HepG2 (cell line): ENCODE measurements at regions not wholly inside any gene's neighbourhood (a gene's known extent, or its start where the extent isn't known, plus 50 kb on each side); places are given as distances from the start of the nearest gene placed in this dataset.

Source experiments
- AGO2 ChIP-seq: fragments of 200-400 bp; formaldehyde crosslinking; optimal IDR thresholded peaks from 2 replicates; pipeline ENCODE3; 2017; ENCODE audit warnings: mild to moderate bottlenecking, low read depth, low read length, moderate library complexity
- ARID3A ChIP-seq: IDR thresholded peaks from 2 replicates; pipeline ENCODE4 v1.6.1; 2012; ENCODE audit warnings: low read depth, low read length, improper control_type of control experiment
- ARNTL ChIP-seq: sonication (generic); formaldehyde crosslinking; IDR thresholded peaks from 2 replicates; pipeline ENCODE4 v1.4.0; 2020; ENCODE audit warnings: mild to moderate bottlenecking, missing genetic modification reagents
- ATF1 ChIP-seq: IDR thresholded peaks from 2 replicates; pipeline ENCODE4 v1.6.1; 2016; ENCODE audit warnings: mild to moderate bottlenecking, control low read depth
- CSRNP1 ChIP-seq: sonication (generic); formaldehyde crosslinking; IDR thresholded peaks from 2 replicates; pipeline ENCODE4 v1.8.1; 2023; ENCODE audit warnings: mild to moderate bottlenecking, missing genetic modification reagents
- FOXA1 ChIP-seq, 2 experiments: fragments of 450-650 bp in 1 of 2; sonication (generic) in 1 of 2; formaldehyde crosslinking in 1 of 2; IDR thresholded peaks; 2 replicates each; pipeline versions ENCODE4 v1.4.0 to v1.6.1; 2016 to 2020; ENCODE audit warnings: missing genetic modification reagents in 1 of 2
- FOXA3 ChIP-seq: IDR thresholded peaks from 2 replicates; pipeline ENCODE4 v1.6.1; 2016; ENCODE audit warnings: missing genetic modification reagents, missing compliant biosample characterization
- GLMP ChIP-seq: sonication (generic); formaldehyde crosslinking; IDR thresholded peaks from 2 replicates; pipeline ENCODE4 v1.9.0; 2021; ENCODE audit warnings: missing genetic modification reagents, mild to moderate bottlenecking, borderline replicate concordance
- MEF2D ChIP-seq: sonication (generic); formaldehyde crosslinking; IDR thresholded peaks from 2 replicates; pipeline ENCODE4 v1.5.1; 2020; ENCODE audit warnings: mild to moderate bottlenecking, missing genetic modification reagents
- MEIS1 ChIP-seq: sonication (generic); formaldehyde crosslinking; IDR thresholded peaks from 2 replicates; pipeline ENCODE4 v1.9.0; 2021; ENCODE audit warnings: mild to moderate bottlenecking, missing genetic modification reagents, moderate library complexity, borderline replicate concordance
- TAF15 ChIP-seq: fragments of 200-400 bp; formaldehyde crosslinking; IDR thresholded peaks from one replicate; pipeline ENCODE4 v1.6.1; 2018; ENCODE audit warnings: mild to moderate bottlenecking, low read depth, low read length; ENCODE audit not compliant: poor library complexity, severe bottlenecking
- THAP7 ChIP-seq: sonication (generic); formaldehyde crosslinking; IDR thresholded peaks from 2 replicates; pipeline ENCODE4 v1.8.1; 2023; ENCODE audit warnings: mild to moderate bottlenecking, missing genetic modification reagents
- ZFAT ChIP-seq: sonication (generic); formaldehyde crosslinking; conservative IDR thresholded peaks from 2 replicates; pipeline ENCODE4 v1.8.1; 2023; ENCODE audit warnings: missing genetic modification reagents, inconsistent platforms
- ZNF280D ChIP-seq: sonication (generic); formaldehyde crosslinking; IDR thresholded peaks from 2 replicates; pipeline ENCODE4 v1.5.1; 2020; ENCODE audit warnings: mild to moderate bottlenecking, missing genetic modification reagents
- ZNF816 ChIP-seq: sonication (generic); formaldehyde crosslinking; IDR thresholded peaks from 2 replicates; pipeline ENCODE4 v1.8.0; 2022; ENCODE audit warnings: missing genetic modification reagents, mild to moderate bottlenecking, borderline replicate concordance

- TF ChIP-seq ARID3A (peak; percentile 55; the same call in 1 of the 2 replicates), MEIS1 (CRISPR knock-in tag) (no peak), ZNF816 (CRISPR knock-in tag) (0 out of 2 replicates have a peak, but pooled peaks have one; percentile 33), ZFAT (CRISPR knock-in tag) (no peak), MEF2D (CRISPR knock-in tag) (no peak), ATF1 (no peak), FOXA3 (CRISPR knock-in tag) (peak; percentile 39; the same call in 1 of the 2 replicates), FOXA1 (IDR thresholded peaks at IDR 0.05) (no peak), FOXA1 (CRISPR knock-in tag; IDR thresholded peaks at IDR 0.05) (peak; percentile 65), GLMP (CRISPR knock-in tag) (no peak), ZNF280D (CRISPR knock-in tag) (no peak), CSRNP1 (CRISPR knock-in tag) (no peak), TAF15 (no peak), AGO2 (no peak), THAP7 (CRISPR knock-in tag) (no peak), ARNTL (CRISPR knock-in tag) (no peak)
Observed at GRCh38 chr2:163155279-163155883, 316.8 kb upstream of the KCNH7 start (continued).
